Natural killer cell (primary cell): ENCODE measurements at regions not wholly inside any gene's neighbourhood (a gene's known extent, or its start where the extent isn't known, plus 50 kb on each side); places are given as distances from the start of the nearest gene placed in this dataset.

Source experiments
- ATAC-seq, 3 donors: fragments of 150-1000 bp in 2 of 3; fragments of 200-7000 bp in 1 of 3; cut with Tn5 transposase; 1 replicate in 1 of 3; 2 replicates in 2 of 3; pipeline ENCODE4 v1.10.0; 2021; ENCODE audit warnings: mild to moderate bottlenecking in 2 of 3, moderate library complexity in 2 of 3
- DNase-seq, 2 donors: peaks; one replicate each; pipeline versions ENCODE4 v3.0.0 to v3.0.0-alpha.2; 2013 to 2021; ENCODE audit warnings: mixed read lengths in 1 of 2
- H3K27ac ChIP-seq: one replicate; pipeline ENCODE4 v1.5.1; 2013; ENCODE audit warnings: mild to moderate bottlenecking, low read length
- H3K27me3 ChIP-seq: one replicate; pipeline ENCODE4 v1.6.1; 2013; ENCODE audit warnings: low read length; ENCODE audit not compliant: control insufficient read depth, insufficient read depth
- H3K36me3 ChIP-seq: one replicate; pipeline ENCODE4 v1.6.1; 2013; ENCODE audit warnings: low read length; ENCODE audit not compliant: control insufficient read depth, insufficient read depth
- H3K4me1 ChIP-seq: one replicate; pipeline ENCODE4 v1.6.1; 2013; ENCODE audit warnings: low read length; ENCODE audit not compliant: control insufficient read depth, insufficient read depth
- H3K4me3 ChIP-seq: one replicate; pipeline ENCODE4 v1.5.1; 2013; ENCODE audit warnings: low read length
- H3K9me3 ChIP-seq: one replicate; pipeline ENCODE4 v1.6.1; 2013; ENCODE audit warnings: low read length; ENCODE audit not compliant: control insufficient read depth, insufficient read depth
- H3K27ac Mint-ChIP-seq, 2 donors: one replicate each; pipeline ENCODE4 v1.8.0; 2022; ENCODE audit warnings: mild to moderate bottlenecking in 2 of 2, mixed read lengths in 2 of 2, moderate library complexity in 1 of 2
- H3K27me3 Mint-ChIP-seq, 2 donors: one replicate each; pipeline ENCODE4 v1.8.0; 2022; ENCODE audit warnings: low read depth in 2 of 2, mixed read lengths in 2 of 2
- H3K36me3 Mint-ChIP-seq: one replicate; pipeline ENCODE4 v1.8.0; 2022; ENCODE audit warnings: mixed read lengths
- H3K4me1 Mint-ChIP-seq, 2 donors: one replicate each; pipeline ENCODE4 v1.8.0; 2022; ENCODE audit warnings: mixed read lengths in 2 of 2
- H3K4me3 Mint-ChIP-seq: one replicate; pipeline ENCODE4 v1.8.0; 2022; ENCODE audit warnings: mild to moderate bottlenecking, moderate library complexity, mixed read lengths
- H3K9me3 Mint-ChIP-seq, 2 donors: one replicate each; pipeline ENCODE4 v1.8.0; 2022; ENCODE audit warnings: mixed read lengths in 2 of 2
- WGBS: methylation state at CpG from one replicate; pipeline ENCODE4 v1.1.7; 2013; ENCODE audit warnings: missing lambda C conversion rate; ENCODE audit not compliant: insufficient coverage; 5-methylcytosine and 5-hydroxymethylcytosine counted together
- intact Hi-C: fragments of 100-400 bp; cut with micrococcal nuclease; formaldehyde crosslinking; loops from one replicate; pipeline ENCODE4 v1.14.2; 2022
- TF ChIP-seq, protein P1 (sequence below): fragments of 200-600 bp; IDR thresholded peaks from one replicate; pipeline ENCODE4 v1.8.0; 2022; ENCODE audit warnings: antibody characterized with exemption

DNA sequence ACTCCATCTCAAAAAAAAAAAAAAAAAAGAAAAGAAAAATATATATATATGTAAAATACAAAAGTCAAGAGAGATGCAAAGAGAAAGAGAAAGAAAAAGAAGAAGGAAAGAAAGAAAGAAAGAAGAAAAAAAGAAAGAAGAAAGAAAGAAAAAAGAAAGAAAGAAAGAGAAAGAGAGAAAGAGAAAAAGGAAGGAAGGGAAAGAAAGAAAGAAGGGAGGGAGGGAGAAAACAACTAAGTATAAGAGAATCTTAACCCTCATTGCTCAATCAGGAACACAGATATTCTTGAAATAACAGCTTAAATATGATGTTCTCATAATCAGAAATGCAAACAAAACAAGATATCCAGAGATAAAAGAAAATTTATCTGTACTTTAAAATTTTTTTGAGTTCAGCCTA, 54.4 kb upstream of the MARCKS start:
- no peak overlapping the region for H3K27ac Mint-ChIP-seq
- no peaks in the 10 kb centered on the region for H3K27me3 ChIP-seq
- H3K4me3 ChIP-seq: no peak overlapping the region
- no peaks in the 10 kb centered on the region for H3K36me3 Mint-ChIP-seq
- no peaks in the 10 kb centered on the region for H3K27me3 Mint-ChIP-seq
- ATAC-seq (no peak), DNase-seq (no peak)
- no peaks in the 10 kb centered on the region for H3K4me1 ChIP-seq
- no peak overlapping the region for H3K4me3 Mint-ChIP-seq
- H3K27ac ChIP-seq: no peak overlapping the region
- no peaks in the 10 kb centered on the region for H3K9me3 ChIP-seq
- intact Hi-C loops: no loop called here
- H3K4me1 Mint-ChIP-seq: no peaks in the 10 kb centered on the region
- no peaks in the 10 kb centered on the region for H3K36me3 ChIP-seq
- TF ChIP-seq, protein P1, sequence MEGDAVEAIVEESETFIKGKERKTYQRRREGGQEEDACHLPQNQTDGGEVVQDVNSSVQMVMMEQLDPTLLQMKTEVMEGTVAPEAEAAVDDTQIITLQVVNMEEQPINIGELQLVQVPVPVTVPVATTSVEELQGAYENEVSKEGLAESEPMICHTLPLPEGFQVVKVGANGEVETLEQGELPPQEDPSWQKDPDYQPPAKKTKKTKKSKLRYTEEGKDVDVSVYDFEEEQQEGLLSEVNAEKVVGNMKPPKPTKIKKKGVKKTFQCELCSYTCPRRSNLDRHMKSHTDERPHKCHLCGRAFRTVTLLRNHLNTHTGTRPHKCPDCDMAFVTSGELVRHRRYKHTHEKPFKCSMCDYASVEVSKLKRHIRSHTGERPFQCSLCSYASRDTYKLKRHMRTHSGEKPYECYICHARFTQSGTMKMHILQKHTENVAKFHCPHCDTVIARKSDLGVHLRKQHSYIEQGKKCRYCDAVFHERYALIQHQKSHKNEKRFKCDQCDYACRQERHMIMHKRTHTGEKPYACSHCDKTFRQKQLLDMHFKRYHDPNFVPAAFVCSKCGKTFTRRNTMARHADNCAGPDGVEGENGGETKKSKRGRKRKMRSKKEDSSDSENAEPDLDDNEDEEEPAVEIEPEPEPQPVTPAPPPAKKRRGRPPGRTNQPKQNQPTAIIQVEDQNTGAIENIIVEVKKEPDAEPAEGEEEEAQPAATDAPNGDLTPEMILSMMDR: no peak
- H3K9me3 Mint-ChIP-seq: peaks cover 0 to 2% of the 10 kb centered on the region in 2 donors

DNA sequence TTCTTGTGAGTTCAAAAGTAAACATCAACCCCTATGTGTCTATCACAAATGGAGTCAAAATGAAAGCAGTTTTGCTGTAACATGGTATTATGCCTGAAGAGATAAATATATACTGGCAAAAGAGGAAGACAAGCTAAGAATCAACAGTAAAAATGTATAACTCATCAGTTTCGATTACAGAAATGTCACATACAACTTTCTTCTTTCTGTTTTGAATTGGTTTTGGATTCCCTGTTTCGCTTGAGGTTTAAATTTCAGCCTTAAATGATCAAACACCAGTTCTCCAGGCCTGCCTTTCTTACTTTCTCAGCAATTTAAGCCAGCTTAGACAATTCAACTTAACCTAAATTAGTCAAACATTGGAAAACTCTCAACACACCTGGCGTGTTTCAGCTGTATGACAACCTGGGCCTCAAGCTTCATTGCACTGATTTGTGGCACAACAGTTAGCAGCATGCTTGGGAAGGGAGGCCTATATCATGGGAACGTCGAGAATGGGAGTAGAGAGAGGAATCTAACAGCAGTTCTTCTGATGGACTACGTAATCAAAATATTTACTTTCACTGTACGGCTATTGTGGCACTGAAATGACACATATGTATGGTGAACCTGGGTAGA, 51.9 kb upstream of the MARCKS start:
- H3K27ac Mint-ChIP-seq: no peak overlapping the region
- 73% methylated on average over 7 of the region's 7 CpGs for WGBS
- H3K4me1 ChIP-seq: no peaks in the 10 kb centered on the region

DNA sequence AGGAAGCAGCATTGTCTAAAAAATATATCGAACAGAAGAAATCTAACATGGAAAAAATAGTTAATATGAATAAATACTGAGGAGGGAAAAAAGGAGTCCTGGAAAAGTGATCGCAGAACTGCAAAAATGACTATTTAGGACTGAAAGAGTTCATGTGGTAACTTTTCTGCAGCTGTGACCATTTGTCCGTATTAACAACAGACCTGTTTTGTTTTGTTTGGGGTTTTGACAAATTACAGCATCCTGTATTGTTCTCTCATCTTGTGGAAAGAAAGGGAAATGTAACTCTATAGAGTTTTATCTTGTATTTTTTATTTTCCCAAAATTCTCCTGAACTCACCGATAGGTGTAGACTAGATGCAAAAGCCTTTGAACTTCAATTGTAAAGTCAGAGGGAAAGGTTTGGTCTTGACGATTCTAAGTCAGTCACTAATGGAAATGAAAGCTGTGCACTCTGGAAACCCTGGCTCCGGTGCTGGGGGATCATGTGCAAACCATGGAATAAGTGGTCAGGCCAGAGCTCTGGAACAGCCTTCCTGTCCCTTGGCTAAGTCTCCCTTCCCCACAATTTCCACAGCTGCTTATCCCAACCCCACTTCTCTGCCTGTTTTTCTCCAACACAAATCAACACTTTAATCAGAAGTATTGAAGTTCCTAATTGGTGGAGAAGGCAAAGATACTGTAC, 51.2 kb upstream of the MARCKS start:
- Mint-ChIP-seq H3K27me3 (no peaks in the 10 kb centered on the region), H3K36me3 (no peaks in the 10 kb centered on the region), H3K4me1 (peaks cover 0 to 5% of the 10 kb centered on the region in 2 donors), H3K4me3 (no peak overlapping the region), H3K9me3 (peaks cover 0 to 2% of the 10 kb centered on the region in 2 donors), H3K27ac (no peak overlapping the region)
- Histone ChIP-seq H3K36me3 (no peaks in the 10 kb centered on the region), H3K4me1 (peaks cover 3% of the 10 kb centered on the region), H3K9me3 (no peaks in the 10 kb centered on the region), H3K4me3 (no peak overlapping the region), H3K27ac (no peak overlapping the region), H3K27me3 (no peaks in the 10 kb centered on the region)
- intact Hi-C loops: no loop called here
- 84% methylated on average over 6 of the region's 6 CpGs for WGBS
- DNase-seq: no peak
- TF ChIP-seq, protein P1: no peak
- ATAC-seq: no peak

More for the DNA sequence above, 51.9 kb upstream of the MARCKS start:
- TF ChIP-seq, protein P1: no peak
- H3K9me3 ChIP-seq: no peaks in the 10 kb centered on the region
- peak overlapping the region; percentile 57 for H3K27ac ChIP-seq
- Mint-ChIP-seq H3K9me3 (peaks cover 0 to 2% of the 10 kb centered on the region in 2 donors), H3K27me3 (no peaks in the 10 kb centered on the region), H3K4me1 (peaks cover 0 to 5% of the 10 kb centered on the region in 2 donors), H3K36me3 (no peaks in the 10 kb centered on the region), H3K4me3 (no peak overlapping the region)
- intact Hi-C loops: no loop called here
- no peaks in the 10 kb centered on the region for H3K27me3 ChIP-seq
- no peak for ATAC-seq
- no peak for DNase-seq
- H3K36me3 ChIP-seq: no peaks in the 10 kb centered on the region
- H3K4me3 ChIP-seq: no peak overlapping the region
